Activated B cell treated with CpG ODN at 0.5 μM for 24 hours (primary cell): ENCODE measurements at regions not wholly inside any gene's neighbourhood (a gene's known extent, or its start where the extent isn't known, plus 50 kb on each side); places are given as distances from the start of the nearest gene placed in this dataset.
"Not testable (repeated sequence)": the region's sequence is repeated elsewhere in the genome, so short reads cannot be mapped to it uniquely, and the experiment has no call there.

Source experiments
- ATAC-seq: fragments of 200-7000 bp; cut with Tn5 transposase; one replicate; pipeline ENCODE4 v1.10.0; 2021; ENCODE audit warnings: low read depth, mild to moderate bottlenecking, moderate library complexity
- CTCF ChIA-PET: fragments of 350-600 bp; sonication (Branson Sonifier 250); formaldehyde crosslinking; loops from one replicate; lab custom pipeline; 2021; ENCODE audit warnings: antibody characterized with exemption; lab: Charles Lee
- POLR2A ChIA-PET: fragments of 350-600 bp; sonication (Branson Sonifier 250); formaldehyde crosslinking; loops from one replicate; lab custom pipeline; 2021; ENCODE audit warnings: antibody characterized with exemption; lab: Charles Lee
- DNase-seq: peaks from one replicate; pipeline ENCODE4 v3.0.0; 2022
- H3K27ac Mint-ChIP-seq: one replicate; pipeline ENCODE4 v1.8.0; 2020; ENCODE audit warnings: mixed read lengths
- H3K27me3 Mint-ChIP-seq: one replicate; pipeline ENCODE4 v1.8.0; 2021; ENCODE audit warnings: mixed read lengths
- H3K36me3 Mint-ChIP-seq: one replicate; pipeline ENCODE4 v1.8.0; 2021; ENCODE audit warnings: low read depth, mixed read lengths
- H3K4me1 Mint-ChIP-seq: one replicate; pipeline ENCODE4 v1.8.0; 2021; ENCODE audit warnings: mixed read lengths
- H3K4me3 Mint-ChIP-seq: one replicate; pipeline ENCODE4 v1.8.0; 2020; ENCODE audit warnings: mild to moderate bottlenecking, mixed read lengths
- H3K9me3 Mint-ChIP-seq: one replicate; pipeline ENCODE4 v1.8.0; 2020; ENCODE audit warnings: mixed read lengths
- intact Hi-C: fragments of 100-400 bp; cut with micrococcal nuclease; formaldehyde crosslinking; loops from one replicate; pipeline ENCODE4 v1.15.1; 2024
- TF ChIP-seq, protein P1 (sequence below): fragments of 200-600 bp; IDR thresholded peaks from one replicate; pipeline ENCODE4 v1.8.0; 2022; ENCODE audit warnings: antibody characterized with exemption, mild to moderate bottlenecking

DNA sequence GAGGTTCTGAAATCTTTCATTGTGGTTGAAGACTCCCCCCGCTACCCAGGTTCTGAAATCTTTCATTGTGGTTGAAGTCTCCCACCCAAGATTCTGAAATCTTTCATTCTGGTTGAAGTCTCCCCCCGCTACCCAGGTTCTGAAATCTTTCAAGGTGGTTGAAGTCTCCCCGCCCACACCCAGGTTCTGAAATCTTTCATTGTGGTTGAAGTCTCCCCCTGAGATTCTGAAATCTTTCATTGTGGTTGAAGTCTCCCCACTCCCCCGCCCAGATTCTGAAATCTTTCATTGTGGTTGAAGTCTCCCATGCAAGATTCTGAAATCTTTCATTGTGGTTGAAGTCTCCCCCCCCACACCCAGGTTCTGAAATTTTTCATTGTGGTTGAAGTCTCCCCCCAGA is 916.6 kb downstream of the BRD1 start:
- POLR2A ChIA-PET, CTCF ChIA-PET, intact Hi-C loops: not testable (repeated sequence)

DNA sequence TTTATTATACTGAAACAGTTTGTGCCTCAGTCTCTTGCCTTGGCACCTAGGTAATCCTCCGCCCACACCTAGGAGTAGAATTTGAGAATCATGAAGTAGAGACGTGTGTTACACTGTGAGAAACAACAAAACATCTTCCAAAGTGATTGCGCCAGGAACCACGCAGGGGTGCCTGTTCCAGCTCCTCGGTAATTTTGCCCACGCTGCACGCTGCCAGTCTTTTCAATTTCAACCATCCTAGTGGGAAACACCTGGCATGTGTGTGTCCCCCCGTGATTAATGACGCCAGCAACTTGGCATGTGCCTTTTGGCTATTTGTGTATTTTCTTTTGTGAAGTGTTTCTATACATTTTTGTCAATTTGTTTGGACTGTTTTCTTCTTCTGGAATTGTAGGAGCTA is 919.1 kb downstream of the BRD1 start:
- no peak overlapping the region for H3K4me3 Mint-ChIP-seq
- CTCF ChIA-PET, result no interaction called here

More for the DNA sequence above, 916.6 kb downstream of the BRD1 start:
- not testable (repeated sequence) for H3K27ac Mint-ChIP-seq, DNase-seq, H3K27me3 Mint-ChIP-seq, H3K9me3 Mint-ChIP-seq, H3K4me3 Mint-ChIP-seq, H3K36me3 Mint-ChIP-seq, H3K4me1 Mint-ChIP-seq, ATAC-seq

GRCh38 chr22:48907591-48907990 is 920.1 kb downstream of the BRD1 start:
- DNase-seq (no peak), ATAC-seq (no peak)
- no peaks in the 10 kb centered on the region for H3K27me3 Mint-ChIP-seq
- H3K27ac Mint-ChIP-seq, result no peak overlapping the region
- H3K36me3 Mint-ChIP-seq, result no peaks in the 10 kb centered on the region
- no peaks in the 10 kb centered on the region for H3K4me1 Mint-ChIP-seq
- POLR2A ChIA-PET, result no interaction called here
- TF ChIP-seq, protein P1, sequence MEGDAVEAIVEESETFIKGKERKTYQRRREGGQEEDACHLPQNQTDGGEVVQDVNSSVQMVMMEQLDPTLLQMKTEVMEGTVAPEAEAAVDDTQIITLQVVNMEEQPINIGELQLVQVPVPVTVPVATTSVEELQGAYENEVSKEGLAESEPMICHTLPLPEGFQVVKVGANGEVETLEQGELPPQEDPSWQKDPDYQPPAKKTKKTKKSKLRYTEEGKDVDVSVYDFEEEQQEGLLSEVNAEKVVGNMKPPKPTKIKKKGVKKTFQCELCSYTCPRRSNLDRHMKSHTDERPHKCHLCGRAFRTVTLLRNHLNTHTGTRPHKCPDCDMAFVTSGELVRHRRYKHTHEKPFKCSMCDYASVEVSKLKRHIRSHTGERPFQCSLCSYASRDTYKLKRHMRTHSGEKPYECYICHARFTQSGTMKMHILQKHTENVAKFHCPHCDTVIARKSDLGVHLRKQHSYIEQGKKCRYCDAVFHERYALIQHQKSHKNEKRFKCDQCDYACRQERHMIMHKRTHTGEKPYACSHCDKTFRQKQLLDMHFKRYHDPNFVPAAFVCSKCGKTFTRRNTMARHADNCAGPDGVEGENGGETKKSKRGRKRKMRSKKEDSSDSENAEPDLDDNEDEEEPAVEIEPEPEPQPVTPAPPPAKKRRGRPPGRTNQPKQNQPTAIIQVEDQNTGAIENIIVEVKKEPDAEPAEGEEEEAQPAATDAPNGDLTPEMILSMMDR, result no peak
- H3K9me3 Mint-ChIP-seq, result no peaks in the 10 kb centered on the region
- intact Hi-C loops, result no loop called here
- no peak overlapping the region for H3K4me3 Mint-ChIP-seq
- CTCF ChIA-PET, result no interaction called here

More for the DNA sequence above, 919.1 kb downstream of the BRD1 start:
- H3K36me3 Mint-ChIP-seq, result no peaks in the 10 kb centered on the region
- no peaks in the 10 kb centered on the region for H3K4me1 Mint-ChIP-seq
- TF ChIP-seq, protein P1, result no peak
- H3K9me3 Mint-ChIP-seq, result no peaks in the 10 kb centered on the region
- DNase-seq, result no peak
- POLR2A ChIA-PET, result no interaction called here
- H3K27ac Mint-ChIP-seq, result no peak overlapping the region
- intact Hi-C loops, result no loop called here
- no peaks in the 10 kb centered on the region for H3K27me3 Mint-ChIP-seq
- ATAC-seq, result no peak

DNA sequence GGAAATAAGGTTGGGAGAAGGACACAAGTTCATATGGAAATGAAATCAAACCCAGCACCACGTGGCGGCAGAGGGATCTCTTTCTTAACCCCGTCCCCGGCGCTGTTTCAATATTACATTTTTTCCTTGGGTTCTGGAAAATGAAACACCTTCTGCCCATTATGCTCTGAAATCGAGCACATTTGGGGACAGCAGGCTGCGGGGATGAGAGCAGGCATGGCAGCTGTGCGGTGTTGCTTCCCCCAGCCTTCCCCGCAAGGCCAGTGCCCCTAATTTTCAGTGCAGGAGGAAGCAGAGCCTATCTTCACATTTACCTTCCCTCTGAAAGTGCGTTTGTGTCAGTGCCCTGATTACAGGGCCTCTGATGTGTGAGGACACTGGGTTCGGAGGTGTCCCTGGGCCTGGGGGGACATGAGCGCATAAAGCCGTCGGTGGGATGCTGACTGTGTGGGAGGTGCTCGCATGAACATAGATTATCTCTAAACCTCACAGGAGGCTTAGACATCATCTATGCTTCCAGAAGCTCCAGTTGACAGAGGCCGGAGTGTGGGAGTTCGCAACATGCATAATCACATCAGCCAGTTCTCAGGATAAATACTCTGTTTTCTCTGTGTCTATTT is 921.3 kb downstream of the BRD1 start:
- CTCF ChIA-PET, result no interaction called here
- H3K27me3 Mint-ChIP-seq, result no peaks in the 10 kb centered on the region
- no peaks in the 10 kb centered on the region for H3K36me3 Mint-ChIP-seq
- H3K9me3 Mint-ChIP-seq, result no peaks in the 10 kb centered on the region
- TF ChIP-seq, protein P1, result no peak
- H3K27ac Mint-ChIP-seq, result no peak overlapping the region
- intact Hi-C loops, result no loop called here
- POLR2A ChIA-PET, result no interaction called here
- no peak overlapping the region for H3K4me3 Mint-ChIP-seq
- no peaks in the 10 kb centered on the region for H3K4me1 Mint-ChIP-seq
- ATAC-seq, result no peak
- DNase-seq, result no peak

GRCh38 chr22:48905206-48905975 is 922.3 kb downstream of the BRD1 start:
- Mint-ChIP-seq H3K4me1 (no peaks in the 10 kb centered on the region), H3K27ac (no peak overlapping the region), H3K36me3 (no peaks in the 10 kb centered on the region), H3K27me3 (no peaks in the 10 kb centered on the region), H3K4me3 (no peak overlapping the region), H3K9me3 (no peaks in the 10 kb centered on the region)
- ChIA-PET POLR2A (no interaction called here), CTCF (no interaction called here)
- DNase-seq (no peak), ATAC-seq (no peak)
- TF ChIP-seq, protein P1, result no peak
- intact Hi-C loops, result no loop called here
